ENCODE measurements at regions not wholly inside any gene's neighbourhood (a gene's known extent, or its start where the extent isn't known, plus 50 kb on each side); places are given as distances from the start of the nearest gene placed in this dataset.
A peak's percentile ranks its signal among the peaks of the same experiment; 100 is the strongest.
"Not testable (repeated sequence)": the region's sequence is repeated elsewhere in the genome, so short reads cannot be mapped to it uniquely, and the experiment has no call there.

- no peaks in the 10 kb centered on the region for H3K9me3 Mint-ChIP-seq (ENCODE audit: low read depth)
- H3K27ac Mint-ChIP-seq, result no peak overlapping the region
- POLR2A ChIA-PET, result no interaction called here
- ATAC-seq (no peak), DNase-seq (no peak)
- no peaks in the 10 kb centered on the region for H3K4me1 Mint-ChIP-seq
- H3K36me3 Mint-ChIP-seq (ENCODE audit: low read depth), result no peaks in the 10 kb centered on the region
- intact Hi-C loops (cut with DNase I, micrococcal nuclease), result no loop called here
- H3K27me3 Mint-ChIP-seq, result peaks cover 8% of the 10 kb centered on the region
- CTCF ChIA-PET, result no interaction called here
- H3K4me3 Mint-ChIP-seq, result no peak overlapping the region
These were observed 55.1 kb upstream of the SEC24B start for GRCh38 chr4:109378511-109378910.

- intact Hi-C loops (cut with DNase I, micrococcal nuclease), result no loop called here
- no peaks in the 10 kb centered on the region for H3K36me3 Mint-ChIP-seq (ENCODE audit: low read depth)
- ATAC-seq (no peak), DNase-seq (no peak)
- no peaks in the 10 kb centered on the region for H3K9me3 Mint-ChIP-seq (ENCODE audit: low read depth)
- no peaks in the 10 kb centered on the region for H3K4me1 Mint-ChIP-seq
- H3K4me3 Mint-ChIP-seq, result no peak overlapping the region
- H3K27me3 Mint-ChIP-seq, result peaks cover 8% of the 10 kb centered on the region
- POLR2A ChIA-PET, result no interaction called here
- CTCF ChIA-PET, result no interaction called here
- H3K27ac Mint-ChIP-seq, result no peak overlapping the region
These were observed 55.5 kb upstream of the SEC24B start for GRCh38 chr4:109378076-109378475.

- no peak for DNase-seq
- no peaks in the 10 kb centered on the region for H3K9me3 Mint-ChIP-seq (ENCODE audit: low read depth)
- H3K4me3 Mint-ChIP-seq, result no peak overlapping the region
- ChIA-PET POLR2A (no interaction called here), CTCF (no interaction called here)
- no peak overlapping the region for H3K27ac Mint-ChIP-seq
- intact Hi-C loops (cut with DNase I, micrococcal nuclease), result no loop called here
- H3K27me3 Mint-ChIP-seq, result peaks cover 10% of the 10 kb centered on the region
- no peaks in the 10 kb centered on the region for H3K4me1 Mint-ChIP-seq
- ATAC-seq, result no peak
- no peaks in the 10 kb centered on the region for H3K36me3 Mint-ChIP-seq (ENCODE audit: low read depth)
These were observed 57.7 kb upstream of the SEC24B start for GRCh38 chr4:109375778-109376414.

- H3K27ac Mint-ChIP-seq, result no peak overlapping the region
- H3K4me1 Mint-ChIP-seq, result peaks cover 2% of the 10 kb centered on the region
- DNase-seq (no peak), ATAC-seq (no peak)
- POLR2A ChIA-PET, result no interaction called here
- no peak overlapping the region for H3K4me3 Mint-ChIP-seq
- intact Hi-C loops (cut with DNase I, micrococcal nuclease), result no loop called here
- CTCF ChIA-PET, result no interaction called here
- H3K9me3 Mint-ChIP-seq (ENCODE audit: low read depth), result no peaks in the 10 kb centered on the region
- peaks cover 21% of the 10 kb centered on the region for H3K27me3 Mint-ChIP-seq
- no peaks in the 10 kb centered on the region for H3K36me3 Mint-ChIP-seq (ENCODE audit: low read depth)
These were observed 65.0 kb upstream of the SEC24B start for GRCh38 chr4:109368661-109369060.

GRCh38 chr4:109365939-109366338 is 63.5 kb upstream of the COL25A1 start:
- no peaks in the 10 kb centered on the region for H3K36me3 Mint-ChIP-seq (ENCODE audit: low read depth)
- no peak overlapping the region for H3K4me3 Mint-ChIP-seq
- H3K4me1 Mint-ChIP-seq, result peaks cover 2% of the 10 kb centered on the region
- peaks cover 20% of the 10 kb centered on the region for H3K27me3 Mint-ChIP-seq
- intact Hi-C loops (cut with DNase I, micrococcal nuclease), result no loop called here
- H3K27ac Mint-ChIP-seq, result no peak overlapping the region
- H3K9me3 Mint-ChIP-seq (ENCODE audit: low read depth), result no peaks in the 10 kb centered on the region
- ATAC-seq, result no peak
- POLR2A ChIA-PET, result no interaction called here
- no peak for DNase-seq
- CTCF ChIA-PET, result no interaction called here

GRCh38 chr4:109365297-109365696 is 62.8 kb upstream of the COL25A1 start:
- H3K4me3 Mint-ChIP-seq; H3K4me1 Mint-ChIP-seq; intact Hi-C loops (cut with DNase I, micrococcal nuclease); POLR2A ChIA-PET; H3K36me3 Mint-ChIP-seq (ENCODE audit: low read depth); H3K27ac Mint-ChIP-seq; H3K9me3 Mint-ChIP-seq (ENCODE audit: low read depth); ATAC-seq; CTCF ChIA-PET; DNase-seq: not testable (repeated sequence)
- peaks cover 20% of the 10 kb centered on the region for H3K27me3 Mint-ChIP-seq

- ATAC-seq, result peak; percentile 64
- intact Hi-C loops (cut with DNase I, micrococcal nuclease), result no loop called here
- peaks cover 25% of the 10 kb centered on the region for H3K4me1 Mint-ChIP-seq
- H3K36me3 Mint-ChIP-seq (ENCODE audit: low read depth), result no peaks in the 10 kb centered on the region
- POLR2A ChIA-PET, result no interaction called here
- CTCF ChIA-PET, result interaction anchor here (0.6 kb wide), 1 partner anchor 33 kb away, joined by 3 read pairs; no protein-coding TSS in a partner anchor
- H3K4me3 Mint-ChIP-seq, result no peak overlapping the region
- no peaks in the 10 kb centered on the region for H3K9me3 Mint-ChIP-seq (ENCODE audit: low read depth)
- peaks cover 22% of the 10 kb centered on the region for H3K27me3 Mint-ChIP-seq
- H3K27ac Mint-ChIP-seq, result peak overlapping the region; percentile 43
- DNase-seq, result peak; percentile 17
These were observed 56.7 kb upstream of the COL25A1 start for GRCh38 chr4:109359040-109359646.

GRCh38 chr4:109355835-109356234 is 53.4 kb upstream of the COL25A1 start:
- DNase-seq, result no peak
- Mint-ChIP-seq H3K4me1 (peaks cover 25% of the 10 kb centered on the region), H3K27me3 (peaks cover 20% of the 10 kb centered on the region), H3K4me3 (no peak overlapping the region), H3K9me3 (ENCODE audit: low read depth) (no peaks in the 10 kb centered on the region), H3K36me3 (ENCODE audit: low read depth) (no peaks in the 10 kb centered on the region), H3K27ac (no peak overlapping the region)
- intact Hi-C loops (cut with DNase I, micrococcal nuclease), result no loop called here
- ChIA-PET POLR2A (no interaction called here), CTCF (interaction anchor here (1.2 kb wide), 1 partner anchor 15 kb away, joined by 3 read pairs; no protein-coding TSS in a partner anchor)
- no peak for ATAC-seq

GRCh38 chr4:109352941-109353340 is 50.5 kb upstream of the COL25A1 start:
- Mint-ChIP-seq H3K36me3 (ENCODE audit: low read depth) (no peaks in the 10 kb centered on the region), H3K27ac (no peak overlapping the region), H3K4me1 (peaks cover 4% of the 10 kb centered on the region), H3K9me3 (ENCODE audit: low read depth) (peaks cover under 1% of the 10 kb centered on the region), H3K27me3 (peaks cover 22% of the 10 kb centered on the region), H3K4me3 (no peak overlapping the region)
- ChIA-PET POLR2A (no interaction called here), CTCF (interaction anchor here (0.8 kb wide), 1 partner anchor 54 kb away, joined by 3 read pairs; no protein-coding TSS in a partner anchor)
- intact Hi-C loops (cut with DNase I, micrococcal nuclease), result no loop called here
- DNase-seq, result no peak
- ATAC-seq, result no peak
